ENCODE measurements at regions not wholly inside any gene's neighbourhood (a gene's known extent, or its start where the extent isn't known, plus 50 kb on each side); places are given as distances from the start of the nearest gene placed in this dataset.

DNA sequence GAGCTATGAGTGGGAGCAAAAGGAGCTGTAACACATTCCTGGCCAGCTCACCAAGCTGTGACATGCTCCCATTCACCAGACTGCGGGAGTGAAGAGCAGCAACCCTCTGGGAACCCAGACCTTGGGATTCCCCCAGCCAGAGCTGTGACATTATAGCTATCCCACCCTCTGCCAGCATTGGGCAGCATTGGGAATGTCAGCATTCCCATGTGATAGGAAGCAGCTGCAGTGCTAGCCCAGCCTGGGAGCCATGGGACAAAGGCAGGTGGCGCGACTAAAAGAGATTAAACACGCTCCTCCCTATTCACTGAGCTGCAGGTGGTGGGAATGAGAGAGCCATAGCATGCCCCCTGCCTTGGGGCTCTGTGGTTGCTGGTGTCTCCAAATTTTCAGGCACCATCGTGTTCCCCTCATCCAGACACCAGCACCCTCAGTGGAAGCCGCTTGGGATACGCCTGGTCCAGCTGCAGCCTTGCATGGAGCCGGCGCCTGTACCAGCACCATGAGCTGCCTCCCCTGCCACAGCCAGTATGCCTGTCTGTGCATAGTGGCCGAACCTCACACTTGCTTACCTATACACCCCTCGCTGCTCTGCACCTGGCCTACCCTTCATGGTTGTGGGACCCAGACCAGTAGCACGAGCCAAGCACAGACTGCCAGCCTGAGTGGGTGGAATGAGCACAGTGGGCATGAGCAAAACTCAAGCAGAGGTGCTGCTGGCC, 695.6 kb upstream of the GCFC2 start:
- ChIA-PET CTCF (no interaction called here), POLR2A (ENCODE audit: low non-redundant PET) (no interaction called here)
- no peak overlapping the region for H3K27ac ChIP-seq
- TF ChIP-seq, protein P1, sequence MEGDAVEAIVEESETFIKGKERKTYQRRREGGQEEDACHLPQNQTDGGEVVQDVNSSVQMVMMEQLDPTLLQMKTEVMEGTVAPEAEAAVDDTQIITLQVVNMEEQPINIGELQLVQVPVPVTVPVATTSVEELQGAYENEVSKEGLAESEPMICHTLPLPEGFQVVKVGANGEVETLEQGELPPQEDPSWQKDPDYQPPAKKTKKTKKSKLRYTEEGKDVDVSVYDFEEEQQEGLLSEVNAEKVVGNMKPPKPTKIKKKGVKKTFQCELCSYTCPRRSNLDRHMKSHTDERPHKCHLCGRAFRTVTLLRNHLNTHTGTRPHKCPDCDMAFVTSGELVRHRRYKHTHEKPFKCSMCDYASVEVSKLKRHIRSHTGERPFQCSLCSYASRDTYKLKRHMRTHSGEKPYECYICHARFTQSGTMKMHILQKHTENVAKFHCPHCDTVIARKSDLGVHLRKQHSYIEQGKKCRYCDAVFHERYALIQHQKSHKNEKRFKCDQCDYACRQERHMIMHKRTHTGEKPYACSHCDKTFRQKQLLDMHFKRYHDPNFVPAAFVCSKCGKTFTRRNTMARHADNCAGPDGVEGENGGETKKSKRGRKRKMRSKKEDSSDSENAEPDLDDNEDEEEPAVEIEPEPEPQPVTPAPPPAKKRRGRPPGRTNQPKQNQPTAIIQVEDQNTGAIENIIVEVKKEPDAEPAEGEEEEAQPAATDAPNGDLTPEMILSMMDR (conservative IDR thresholded peaks at IDR 0.05; ENCODE audit: low read depth): no peak
- no peak for DNase-seq (ENCODE audit: low spot score)

DNA sequence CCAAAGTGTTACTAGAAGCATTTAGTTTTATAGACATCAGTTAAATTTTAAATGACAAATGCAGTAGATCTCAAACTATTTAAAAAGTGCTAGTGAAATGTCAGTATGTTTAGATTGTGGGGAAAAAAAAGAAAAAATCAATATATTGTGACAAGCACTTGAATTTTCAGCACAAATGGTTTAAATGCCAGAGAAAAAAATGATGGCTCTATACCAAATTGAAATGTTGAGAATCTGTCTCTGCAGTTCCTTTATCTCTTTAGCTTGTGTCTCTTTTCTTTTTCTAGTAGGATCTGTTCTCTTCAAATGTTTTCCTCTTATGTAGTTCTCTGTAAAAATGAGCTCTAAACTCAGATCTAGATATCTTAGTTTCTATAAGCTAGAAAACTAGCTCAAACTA, 682.6 kb upstream of the GCFC2 start:
- TF ChIP-seq, protein P1 (conservative IDR thresholded peaks at IDR 0.05; ENCODE audit: low read depth): no peak
- POLR2A ChIA-PET (ENCODE audit: low non-redundant PET): no interaction called here
- no peak for DNase-seq (ENCODE audit: low spot score)
- no peak overlapping the region for H3K27ac ChIP-seq
- CTCF ChIA-PET: no interaction called here

DNA sequence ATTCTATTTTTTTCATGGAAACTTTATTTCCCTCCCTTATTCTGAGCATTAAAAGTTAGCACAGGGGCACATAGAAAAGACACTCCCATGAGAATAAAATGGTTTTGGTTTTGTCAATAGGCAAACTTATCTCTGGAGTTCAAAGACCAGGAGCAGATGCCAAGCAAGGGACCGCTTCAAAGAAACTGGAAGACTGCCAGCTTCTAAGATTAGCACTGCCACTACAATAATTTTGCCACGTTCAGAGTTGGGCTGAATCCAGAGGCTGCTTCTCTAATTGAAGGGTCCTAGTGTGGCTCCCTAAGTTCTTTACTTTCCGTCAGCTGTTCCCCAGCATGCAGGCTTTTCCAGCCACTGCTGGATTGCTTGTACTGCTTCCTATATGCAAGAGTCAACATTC, 681.0 kb upstream of the GCFC2 start:
- POLR2A ChIA-PET (ENCODE audit: low non-redundant PET): no interaction called here
- H3K27ac ChIP-seq: no peak overlapping the region
- TF ChIP-seq, protein P1 (conservative IDR thresholded peaks at IDR 0.05; ENCODE audit: low read depth): no peak
- CTCF ChIA-PET: interaction anchor here (1.1 kb wide), 1 partner anchor 31 kb away, joined by 3 read pairs; no protein-coding TSS in a partner anchor
- no peak for DNase-seq (ENCODE audit: low spot score)

DNA sequence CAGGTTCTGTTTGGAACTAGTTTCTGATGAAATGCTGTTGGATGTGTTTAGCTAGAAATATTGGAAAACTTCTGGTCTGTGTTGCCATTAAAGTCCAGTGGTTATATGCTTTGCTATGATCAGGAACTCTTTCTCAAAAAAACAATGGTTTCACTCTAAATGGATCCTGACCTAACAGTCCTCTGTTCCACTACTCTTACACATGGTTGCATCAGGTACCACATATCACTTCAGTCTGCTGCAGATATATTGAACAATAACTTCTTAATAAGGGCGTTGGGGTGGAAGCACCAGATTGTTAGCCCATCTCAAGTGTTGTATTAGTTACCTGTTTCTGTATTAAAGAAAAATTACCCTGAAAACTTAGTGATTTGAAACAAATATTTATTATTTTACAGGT, 676.6 kb upstream of the GCFC2 start:
- POLR2A ChIA-PET (ENCODE audit: low non-redundant PET): no interaction called here
- DNase-seq (ENCODE audit: low spot score): no peak
- TF ChIP-seq, protein P1 (conservative IDR thresholded peaks at IDR 0.05; ENCODE audit: low read depth): no peak
- no peak overlapping the region for H3K27ac ChIP-seq
- CTCF ChIA-PET: no interaction called here

DNA sequence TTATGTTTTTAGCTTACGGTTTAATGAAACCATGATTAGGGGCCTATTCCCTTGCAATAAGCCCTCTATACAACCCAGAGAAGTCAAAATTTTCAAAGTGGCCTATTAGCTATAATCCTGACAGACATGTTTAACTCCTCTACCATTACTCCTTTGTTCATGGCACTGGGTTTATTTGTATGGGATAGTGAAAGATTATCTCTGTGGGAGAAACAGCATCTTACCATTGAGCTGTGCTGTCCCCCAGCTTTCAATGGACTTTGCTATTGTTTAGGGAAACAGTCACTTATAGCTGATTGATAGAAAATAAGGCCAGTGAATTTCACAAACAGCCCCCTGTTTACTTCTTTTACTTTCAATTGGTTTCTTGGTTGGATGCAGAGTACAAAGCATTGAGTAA, 675.2 kb upstream of the GCFC2 start:
- TF ChIP-seq, protein P1 (conservative IDR thresholded peaks at IDR 0.05; ENCODE audit: low read depth): no peak
- no peak overlapping the region for H3K27ac ChIP-seq
- ChIA-PET CTCF (no interaction called here), POLR2A (ENCODE audit: low non-redundant PET) (no interaction called here)
- no peak for DNase-seq (ENCODE audit: low spot score)

DNA sequence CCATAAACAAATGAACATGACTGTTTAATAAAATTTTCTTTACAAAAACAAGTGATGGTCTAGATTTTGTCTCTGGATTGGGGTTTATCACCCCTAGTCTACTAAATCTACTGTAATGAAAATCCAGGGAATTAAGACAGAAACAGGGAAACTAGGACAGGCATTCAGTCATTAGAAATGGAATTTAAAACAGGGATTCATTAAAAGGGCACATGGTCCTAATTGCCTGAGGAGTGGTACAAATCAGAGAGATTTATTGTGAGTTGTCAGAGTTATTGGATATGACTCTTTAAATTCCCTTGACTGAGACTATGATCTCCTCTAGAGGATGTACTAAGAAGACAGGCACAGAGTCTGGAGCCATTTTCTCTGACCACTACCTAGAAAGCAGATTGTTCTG, 670.9 kb upstream of the GCFC2 start:
- CTCF ChIA-PET: no interaction called here
- DNase-seq (ENCODE audit: low spot score): no peak
- TF ChIP-seq, protein P1 (conservative IDR thresholded peaks at IDR 0.05; ENCODE audit: low read depth): no peak
- H3K27ac ChIP-seq: no peak overlapping the region
- POLR2A ChIA-PET (ENCODE audit: low non-redundant PET): no interaction called here

All from RWPE1 (cell line).